NCI-H187 treated with DMSO at 0.1 percent for 48 hours (cell line): ENCODE measurements at regions not wholly inside any gene's neighbourhood (a gene's known extent, or its start where the extent isn't known, plus 50 kb on each side); places are given as distances from the start of the nearest gene placed in this dataset.

ENCODE experiments used
- DNase-seq: peaks from one replicate; lab custom pipeline; 2025; lab: John Stamatoyannopoulos, UW

- DNase-seq = no peak
Observed at GRCh38 chr9:107210775-107211174, 72.3 kb upstream of the RAD23B start.

GRCh38 chr9:107211284-107211923 lies 71.7 kb upstream of the RAD23B start:
- no peak for DNase-seq

GRCh38 chr9:107212613-107213012 lies 70.5 kb upstream of the RAD23B start:
- DNase-seq = no peak

GRCh38 chr9:107213080-107213479 lies 70.0 kb upstream of the RAD23B start:
- no peak for DNase-seq

- DNase-seq = no peak
Observed at GRCh38 chr9:107213561-107214028, 69.5 kb upstream of the RAD23B start.

- DNase-seq = no peak
Observed at GRCh38 chr9:107214381-107214780, 68.7 kb upstream of the RAD23B start.

GRCh38 chr9:107214915-107215314 lies 68.2 kb upstream of the RAD23B start:
- DNase-seq = no peak

- DNase-seq = no peak
Observed at GRCh38 chr9:107215381-107215780, 67.7 kb upstream of the RAD23B start.

GRCh38 chr9:107216329-107216728 lies 66.8 kb upstream of the RAD23B start:
- no peak for DNase-seq

- no peak for DNase-seq
Observed at GRCh38 chr9:107218829-107219485, 64.1 kb upstream of the RAD23B start.

- no peak for DNase-seq
Observed at GRCh38 chr9:107219486-107220077, 63.5 kb upstream of the RAD23B start.

GRCh38 chr9:107221321-107221720 lies 61.8 kb upstream of the RAD23B start:
- no peak for DNase-seq

- DNase-seq = no peak
Observed at GRCh38 chr9:107222020-107222522, 61.0 kb upstream of the RAD23B start.

GRCh38 chr9:107223381-107223780 lies 59.7 kb upstream of the RAD23B start:
- no peak for DNase-seq

- DNase-seq = no peak
Observed at GRCh38 chr9:107224252-107224651, 58.8 kb upstream of the RAD23B start.

- DNase-seq = no peak
Observed at GRCh38 chr9:107226421-107226820, 56.7 kb upstream of the RAD23B start.

- DNase-seq = no peak
Observed at GRCh38 chr9:107227774-107228173, 55.3 kb upstream of the RAD23B start.

- DNase-seq = peak; percentile 20
Observed at GRCh38 chr9:107228496-107229039, 54.5 kb upstream of the RAD23B start.

- no peak for DNase-seq
Observed at GRCh38 chr9:107229241-107229741, 53.8 kb upstream of the RAD23B start.
